ENCODE measurements at regions not wholly inside any gene's neighbourhood (a gene's known extent, or its start where the extent isn't known, plus 50 kb on each side); places are given as distances from the start of the nearest gene placed in this dataset.
A peak's percentile ranks its signal among the peaks of the same experiment; 100 is the strongest.
"Not testable (repeated sequence)": the region's sequence is repeated elsewhere in the genome, so short reads cannot be mapped to it uniquely, and the experiment has no call there.

DNA sequence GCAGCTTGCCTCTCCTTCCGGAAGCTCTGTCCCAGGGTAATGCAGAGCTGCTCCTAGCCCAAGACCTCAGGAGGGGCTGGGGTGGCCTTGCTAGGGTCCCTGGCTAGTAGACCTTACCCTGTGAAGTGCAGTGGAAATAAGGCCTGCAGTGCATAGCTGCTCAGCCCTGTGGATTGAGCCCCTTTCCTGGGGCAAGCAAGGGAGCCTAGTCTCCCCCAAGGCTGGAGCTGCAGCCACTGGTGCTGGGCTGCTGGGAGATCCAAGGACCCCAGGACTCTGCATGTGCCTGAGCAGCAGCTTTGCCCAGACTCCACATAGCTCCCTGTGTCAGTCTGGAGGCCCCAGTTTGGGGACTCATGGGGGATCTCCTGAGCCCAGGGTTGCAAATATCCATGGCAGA is 57.9 kb downstream of the FANCF start:
- no peak for DNase-seq

DNA sequence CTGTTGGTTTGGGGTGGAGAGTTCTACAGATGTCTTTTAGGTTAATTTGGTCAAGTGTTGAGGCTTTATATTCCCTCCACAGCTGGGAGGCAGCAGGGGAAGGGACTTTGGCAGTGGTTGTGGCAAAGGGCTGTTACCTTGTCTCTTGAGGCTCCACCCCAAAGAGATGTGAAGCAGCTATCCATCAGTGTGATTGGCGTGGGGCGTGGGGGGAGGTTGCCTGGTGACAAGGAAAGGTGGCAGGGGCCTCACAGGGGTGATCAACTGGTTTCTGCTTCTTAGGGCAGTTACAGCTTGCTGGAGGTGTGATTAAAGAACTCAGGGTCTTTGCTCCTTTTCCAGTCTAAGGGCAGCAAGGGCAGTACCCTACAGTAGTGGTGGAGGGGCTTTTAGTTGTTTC is 59.3 kb downstream of the FANCF start:
- DNase-seq, result no peak

DNA sequence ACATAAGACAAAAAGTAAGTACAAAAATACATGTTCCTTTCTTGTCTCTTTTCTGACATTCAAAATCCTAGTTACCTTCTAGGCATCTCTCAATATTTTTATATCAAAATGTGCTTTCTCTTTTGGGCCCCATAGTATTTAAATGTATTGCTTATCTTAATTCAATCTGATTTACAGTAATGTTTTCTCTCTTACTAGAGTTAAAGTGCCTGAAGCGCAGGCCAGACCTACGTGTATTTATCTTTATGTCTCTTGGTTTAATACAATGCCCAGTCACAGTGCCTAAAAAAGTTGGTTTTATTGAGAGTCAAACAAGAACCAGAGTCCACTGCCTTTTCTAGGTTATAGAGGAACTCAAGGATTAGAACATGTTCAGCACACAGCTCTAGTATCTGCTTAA is 64.3 kb downstream of the FANCF start:
- no peak for DNase-seq

DNA sequence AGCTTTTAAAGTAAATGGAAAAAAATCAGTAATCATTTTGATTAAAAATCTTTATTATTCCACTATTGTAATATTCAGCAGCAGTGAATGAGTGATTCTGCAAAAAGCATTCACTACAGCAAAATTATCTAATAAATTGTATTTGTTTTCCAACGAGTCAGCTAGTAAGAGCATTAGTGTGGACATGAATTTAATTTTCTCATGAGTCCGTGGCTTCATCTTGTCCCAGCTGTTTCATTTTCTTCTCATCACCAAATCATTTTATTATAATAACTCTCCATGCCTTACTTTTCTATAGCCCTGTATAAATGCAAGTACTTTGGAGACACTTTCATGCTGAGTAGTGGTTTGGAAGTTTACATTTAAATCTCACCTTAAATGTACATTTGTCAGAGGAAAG is 66.2 kb downstream of the FANCF start:
- no peak for DNase-seq

DNA sequence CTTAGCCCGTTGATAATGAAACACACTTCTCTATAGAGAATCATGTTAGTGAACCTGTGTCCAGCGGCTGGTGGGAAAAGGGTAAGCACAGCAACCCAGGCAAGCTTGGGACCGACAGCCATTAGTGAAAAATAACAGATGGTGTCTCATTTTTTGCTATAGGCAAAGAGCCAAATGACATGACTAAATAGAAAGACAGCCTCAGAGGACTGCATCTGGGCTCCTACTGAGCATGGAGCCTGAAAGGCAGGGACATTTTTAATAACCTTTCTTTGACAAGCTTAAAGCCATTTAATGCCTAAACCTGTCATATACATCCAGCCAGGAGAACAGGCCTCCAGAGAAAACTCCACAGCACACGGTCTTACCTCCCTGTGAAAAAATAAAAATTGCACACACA is 67.0 kb downstream of the FANCF start:
- DNase-seq, result no peak

DNA sequence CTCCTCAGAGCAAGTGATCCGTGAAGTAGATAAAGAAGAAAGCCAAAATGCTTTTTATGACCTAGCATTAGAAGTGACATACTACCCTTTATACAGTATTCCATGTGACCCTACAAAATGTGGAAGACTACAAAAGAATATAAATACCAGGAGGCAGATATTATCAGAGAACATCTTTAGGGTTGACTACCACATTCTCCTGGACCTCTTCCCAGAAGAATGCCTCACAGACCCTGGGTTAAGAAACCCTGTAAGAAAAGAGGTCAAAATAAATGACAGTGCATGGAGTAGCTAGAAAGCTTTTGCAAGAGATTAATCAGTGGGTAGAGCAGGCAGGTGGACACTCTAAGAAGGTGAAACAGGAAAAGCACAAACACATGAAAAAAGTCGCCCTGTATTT is 69.2 kb downstream of the FANCF start:
- no peak for DNase-seq

DNA sequence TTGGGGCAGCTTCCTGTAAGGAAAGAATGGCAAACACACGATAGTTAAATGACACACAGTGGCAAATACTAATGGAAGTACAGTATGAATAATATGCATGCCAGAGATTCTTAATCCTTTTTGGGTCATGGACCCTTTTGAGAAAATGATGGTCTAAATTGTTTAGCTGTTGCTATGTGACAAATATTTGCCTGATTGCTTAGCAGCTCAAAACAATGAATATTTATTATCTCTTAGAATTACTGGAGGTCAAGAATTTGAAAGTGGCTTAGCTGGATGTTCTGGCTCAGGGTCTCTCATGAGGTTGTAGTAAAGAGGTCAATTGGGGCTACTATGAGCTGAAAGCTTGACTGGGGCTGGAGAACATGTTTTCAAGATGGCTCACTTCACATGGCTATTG is 69.7 kb downstream of the FANCF start:
- no peak for DNase-seq

DNA sequence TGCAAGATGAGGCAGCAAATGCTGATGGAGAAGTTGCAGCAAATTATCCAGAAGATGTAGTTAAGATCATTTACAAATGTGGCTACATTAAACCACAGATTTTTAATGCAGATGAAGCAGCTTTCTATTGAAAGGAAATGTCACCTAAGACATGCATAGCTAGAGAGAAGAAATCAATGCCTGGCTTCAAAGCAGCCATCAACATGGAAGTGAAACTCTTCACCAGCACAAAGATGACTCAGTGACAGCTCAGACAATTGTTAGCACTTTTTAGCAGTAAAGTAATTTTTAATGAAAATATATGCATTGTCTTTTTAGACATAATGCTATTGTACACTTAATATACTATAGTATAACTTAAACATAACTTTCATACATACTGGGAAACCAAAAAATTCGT is 71.4 kb downstream of the FANCF start:
- DNase-seq, result no peak

DNA sequence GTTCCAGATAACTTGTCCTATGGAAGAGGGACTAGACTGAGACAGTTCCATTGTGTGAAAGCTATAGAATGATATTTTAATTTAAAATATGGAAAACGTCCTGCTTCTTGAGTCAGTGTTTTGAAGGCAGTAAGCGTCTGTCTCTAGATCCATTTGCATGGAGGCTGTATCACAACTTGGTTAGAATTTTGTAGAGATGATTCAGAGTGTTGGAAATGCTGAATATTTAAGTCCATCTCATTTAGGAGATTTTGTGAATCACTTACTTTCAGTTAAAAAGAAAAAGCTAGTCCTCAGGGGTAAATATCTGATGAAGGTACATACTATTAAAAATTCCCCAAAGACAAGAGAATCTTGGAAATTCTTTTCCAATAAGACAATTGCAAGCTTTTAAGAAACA is 72.7 kb downstream of the FANCF start:
- no peak for DNase-seq

DNA sequence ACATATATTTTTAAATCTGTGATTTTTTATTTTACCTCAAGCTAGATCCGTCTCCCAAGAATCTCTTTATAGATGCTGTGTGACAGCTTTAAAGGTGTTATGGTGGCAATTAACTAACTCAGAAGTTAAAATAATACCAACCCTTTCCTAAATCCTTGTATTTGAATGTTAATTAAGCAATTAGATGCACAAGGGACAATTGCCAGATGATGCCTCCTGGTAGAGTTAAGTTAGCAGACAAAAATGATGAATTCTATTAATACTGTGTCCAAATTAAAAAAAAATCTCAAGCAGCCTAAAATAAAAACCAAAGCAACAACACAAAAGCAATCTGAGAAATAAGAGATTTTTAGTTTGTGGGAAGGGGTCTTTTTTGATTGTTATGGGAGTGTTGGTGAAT is 78.9 kb downstream of the FANCF start:
- DNase-seq, result no peak

DNA sequence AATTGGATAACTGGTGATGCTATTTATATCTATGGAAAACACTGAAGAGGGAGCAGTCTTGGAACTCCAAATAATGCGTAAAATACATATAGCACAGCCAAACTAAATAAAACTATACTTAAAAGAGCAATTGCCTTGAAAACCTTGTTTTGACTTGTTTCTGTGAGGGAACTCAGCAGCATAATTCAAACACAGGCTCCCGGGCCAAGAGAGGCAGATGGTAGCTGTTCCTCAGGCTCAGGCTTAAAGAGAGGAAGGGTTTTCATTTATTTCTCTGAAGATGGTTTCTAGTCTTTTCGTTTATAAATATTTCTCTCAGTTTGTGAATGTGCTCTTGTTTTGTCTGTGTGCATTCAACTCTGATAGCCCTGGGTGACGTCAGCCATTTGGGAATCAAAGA is 82.4 kb downstream of the FANCF start:
- DNase-seq, result no peak

DNA sequence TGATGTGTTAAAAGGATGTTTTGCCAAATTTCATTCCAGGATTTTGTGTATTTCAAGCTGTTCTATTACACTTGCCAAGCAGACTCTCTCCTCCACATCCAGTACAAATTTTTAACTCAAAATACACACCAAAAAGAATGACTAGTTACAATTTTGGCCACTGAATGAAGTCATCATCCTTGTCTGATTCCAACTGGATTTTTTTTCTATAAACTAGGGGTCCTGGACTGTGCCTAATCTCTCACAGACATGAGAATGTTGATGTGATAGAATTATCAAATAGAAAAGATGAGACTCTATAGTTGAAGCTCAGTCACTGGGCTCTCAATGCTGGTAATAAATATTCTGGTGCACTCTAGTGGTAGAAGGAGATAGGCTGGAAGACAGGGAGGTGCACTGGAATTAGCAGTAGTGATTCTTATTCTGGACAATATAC is 85.8 kb downstream of the FANCF start:
- DNase-seq, result peak; percentile 48

DNA sequence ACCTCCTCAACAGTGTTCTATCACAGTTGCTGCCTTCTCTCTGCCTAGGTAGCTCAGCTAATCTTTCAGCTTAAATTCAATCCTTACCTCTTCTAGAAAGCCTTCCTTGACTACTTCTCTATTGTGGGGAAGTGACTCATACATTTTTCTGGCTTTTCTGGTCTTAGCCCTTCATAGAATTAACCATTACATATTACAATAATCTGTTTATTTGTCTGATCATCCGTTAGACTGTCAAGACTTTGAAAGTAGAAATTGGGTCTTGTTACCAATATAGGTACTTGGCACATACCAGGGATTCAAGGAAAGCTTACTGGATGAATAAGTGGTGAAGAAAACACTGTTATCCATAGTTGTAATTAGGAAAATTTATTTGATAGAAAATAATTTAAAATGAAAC is 89.6 kb downstream of the FANCF start:
- no peak for DNase-seq

DNA sequence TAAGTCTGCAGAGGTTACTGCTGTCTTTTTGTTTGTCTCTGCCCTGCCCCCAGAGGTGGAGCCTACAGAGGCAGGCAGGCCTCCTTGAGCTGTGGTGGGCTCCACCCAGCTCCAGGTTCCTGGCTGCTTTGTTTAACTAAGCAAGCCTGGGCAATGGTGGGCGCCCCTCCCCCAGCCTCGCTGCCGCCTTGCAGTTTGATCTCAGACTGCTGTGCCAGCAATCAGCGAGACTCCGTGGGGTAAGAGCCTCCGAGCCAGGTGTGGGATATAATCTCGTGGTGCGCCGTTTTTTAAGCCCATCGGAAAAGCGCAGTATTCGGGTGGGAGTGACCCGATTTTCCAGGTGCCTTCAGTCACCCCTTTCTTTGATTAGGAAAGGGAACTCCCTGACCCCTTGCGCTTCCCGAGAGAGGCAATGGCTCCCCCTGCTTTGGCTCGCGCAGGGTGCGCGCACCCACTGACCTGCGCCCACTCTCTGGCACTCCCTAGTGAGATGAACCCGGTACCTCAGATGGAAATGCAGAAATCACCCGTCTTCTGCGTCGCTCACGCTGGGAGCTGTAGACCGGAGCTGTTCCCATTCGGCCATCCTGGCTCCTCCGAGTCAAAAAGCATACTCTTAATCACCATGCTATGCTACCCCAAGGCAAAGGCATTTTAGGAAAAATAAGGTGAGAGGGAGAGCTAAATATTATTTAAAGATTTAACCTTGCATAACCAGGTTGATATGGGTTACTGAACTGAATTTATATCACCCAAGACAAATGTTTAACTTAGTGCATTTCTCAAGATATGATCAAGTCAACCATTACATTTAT is 96.8 kb downstream of the FANCF start:
- DNase-seq, result not testable (repeated sequence)

DNA sequence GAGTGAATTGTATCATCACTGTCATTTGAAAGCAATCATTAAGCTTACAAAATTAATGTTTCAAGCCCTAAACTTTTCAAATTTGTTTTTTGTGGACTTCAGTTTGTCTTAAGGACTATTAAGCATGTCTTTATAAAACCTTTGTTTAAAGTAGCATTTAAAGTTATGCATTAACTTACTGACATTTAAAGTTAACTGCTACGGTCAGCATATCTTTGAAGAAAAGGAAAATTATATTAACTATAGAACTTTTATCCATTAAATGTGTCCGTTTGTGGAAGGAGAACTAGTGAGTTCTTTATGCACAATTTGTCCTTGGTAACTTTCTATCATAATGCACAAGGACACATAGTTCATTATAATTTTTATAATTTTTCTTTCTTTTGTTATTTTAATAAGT is 103.4 kb downstream of the FANCF start:
- DNase-seq, result no peak

DNA sequence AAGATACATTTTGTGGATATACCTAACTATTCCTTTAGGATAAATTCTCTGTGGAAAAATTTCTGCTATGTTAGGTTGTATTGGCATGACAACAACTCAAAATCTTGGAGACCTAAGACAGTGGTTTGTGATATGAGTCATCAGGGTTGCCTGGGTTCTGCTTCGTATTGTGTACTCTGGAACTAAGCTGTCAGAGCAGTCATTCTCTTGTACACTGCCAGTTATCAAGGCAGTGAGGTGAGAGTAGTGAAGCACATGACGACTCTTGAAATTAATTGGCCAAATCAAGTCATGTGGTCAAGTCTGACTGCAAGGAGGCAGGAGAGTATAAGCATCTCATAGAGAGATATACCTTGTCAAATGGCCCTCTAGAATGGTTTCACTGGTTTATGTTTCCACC is 104.4 kb downstream of the FANCF start:
- peak; percentile 59 for DNase-seq

DNA sequence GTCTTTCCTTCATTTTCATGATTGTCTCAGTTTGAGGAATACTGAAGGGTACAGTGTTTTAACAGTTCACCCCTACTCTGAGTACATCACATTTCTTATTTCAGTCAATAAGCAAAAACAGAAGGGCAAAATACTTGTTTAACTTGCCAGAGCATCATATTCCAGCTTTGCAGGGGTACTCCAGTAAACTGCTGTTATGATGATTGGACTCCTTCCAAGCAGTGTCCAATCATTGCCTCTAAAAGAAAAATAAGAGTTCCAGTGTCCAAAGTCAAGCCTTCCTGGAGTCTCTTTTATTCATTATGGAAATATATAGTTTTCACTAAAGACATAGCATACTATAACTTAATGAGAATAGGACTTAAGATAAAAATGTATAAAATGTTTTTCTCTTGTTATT is 105.1 kb downstream of the FANCF start:
- DNase-seq, result no peak

DNA sequence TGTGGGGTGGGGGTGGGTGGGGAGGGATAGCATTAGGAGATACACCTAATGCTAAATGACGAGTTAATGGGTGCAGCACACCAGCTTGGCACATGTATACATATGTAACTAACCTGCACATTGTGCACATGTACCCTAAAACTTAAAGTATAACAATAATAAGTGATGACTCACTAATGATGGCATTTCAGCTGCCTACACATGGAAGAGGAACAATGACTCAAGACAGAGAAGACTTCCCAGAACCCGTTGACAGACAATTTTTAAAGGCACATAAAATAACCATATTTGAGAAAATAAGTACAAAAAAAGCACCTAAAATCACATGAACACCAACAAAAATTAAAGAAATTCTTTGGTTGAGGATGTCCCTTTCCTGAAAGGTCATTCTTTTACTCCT is 107.3 kb downstream of the FANCF start:
- not testable (repeated sequence) for DNase-seq

DNA sequence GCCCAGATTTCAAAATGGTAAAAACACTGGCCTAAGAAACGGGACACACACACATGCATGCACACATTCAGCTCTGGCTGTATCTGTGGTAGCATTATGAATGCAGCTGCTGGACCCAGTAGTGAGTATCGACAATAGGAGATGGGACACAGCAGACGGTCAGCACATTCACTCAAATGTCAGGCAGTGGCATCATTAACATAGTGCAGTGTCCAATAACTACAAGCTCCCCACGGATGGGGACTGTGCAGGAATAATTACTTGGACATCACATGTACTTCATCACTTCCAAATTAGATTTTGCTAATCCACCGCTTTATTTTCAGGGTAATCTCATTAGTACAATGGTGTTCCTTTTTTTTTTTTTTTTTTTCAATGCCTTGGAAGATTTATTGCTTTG is 109.5 kb downstream of the FANCF start:
- DNase-seq, result no peak

DNA sequence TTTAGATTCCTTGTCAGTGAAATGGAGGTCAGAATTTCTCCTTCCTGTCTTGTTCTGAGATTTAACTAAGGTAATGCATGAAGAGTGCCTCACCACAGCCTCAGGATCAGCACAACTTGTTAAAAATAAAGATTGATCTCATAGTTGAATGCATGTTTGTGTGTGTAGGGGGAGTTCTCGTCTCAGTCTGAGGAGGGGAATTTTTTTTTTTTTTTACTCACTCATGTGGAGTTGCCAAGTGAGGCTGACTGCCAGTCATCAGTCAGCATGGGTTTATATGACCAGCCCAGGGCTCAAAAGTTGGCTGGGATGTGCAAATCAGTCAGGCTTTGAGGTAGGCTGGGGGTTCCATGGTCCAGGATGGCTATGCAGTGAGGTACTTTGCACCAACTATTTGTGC is 113.2 kb downstream of the FANCF start:
- DNase-seq, result peak; percentile 13

DNA sequence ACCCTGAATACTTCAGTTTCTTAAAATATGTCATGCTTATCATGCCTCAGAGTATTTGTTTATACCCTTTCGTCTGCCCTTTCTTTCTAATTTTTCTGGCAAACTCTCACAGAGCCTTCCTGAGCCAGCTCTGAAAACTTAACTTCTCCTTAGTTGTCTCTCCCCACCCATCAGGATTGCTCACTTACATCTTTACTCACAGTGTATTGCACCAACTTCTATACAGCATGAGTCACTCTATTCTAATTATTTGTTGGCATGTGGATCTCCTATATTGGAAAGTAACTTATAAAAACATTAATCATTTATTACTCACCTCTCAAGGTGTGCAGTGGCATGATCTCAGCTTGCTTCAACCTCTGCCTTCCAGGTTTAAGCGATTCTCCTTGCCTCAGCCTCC is 114.9 kb downstream of the FANCF start:
- peak; percentile 24 for DNase-seq

DNA sequence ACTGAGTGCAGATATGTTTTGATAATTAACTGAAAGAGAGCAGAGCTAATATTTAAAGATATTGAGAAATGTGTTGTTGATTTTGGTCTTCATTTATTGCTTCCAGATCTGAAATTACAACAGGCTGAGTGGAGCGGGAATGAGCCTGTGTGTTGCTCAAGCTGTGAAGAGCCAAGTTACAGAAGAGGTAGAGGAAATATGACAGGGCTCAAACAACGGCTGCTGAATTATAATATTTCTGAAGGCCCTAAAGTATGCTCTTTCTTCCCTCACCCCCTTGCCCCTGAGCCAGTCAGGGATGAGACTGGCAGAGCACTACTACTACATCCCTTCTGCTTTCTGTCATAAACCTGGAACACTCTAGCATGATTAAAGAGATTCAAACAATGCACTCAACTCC is 115.6 kb downstream of the FANCF start:
- no peak for DNase-seq

DNA sequence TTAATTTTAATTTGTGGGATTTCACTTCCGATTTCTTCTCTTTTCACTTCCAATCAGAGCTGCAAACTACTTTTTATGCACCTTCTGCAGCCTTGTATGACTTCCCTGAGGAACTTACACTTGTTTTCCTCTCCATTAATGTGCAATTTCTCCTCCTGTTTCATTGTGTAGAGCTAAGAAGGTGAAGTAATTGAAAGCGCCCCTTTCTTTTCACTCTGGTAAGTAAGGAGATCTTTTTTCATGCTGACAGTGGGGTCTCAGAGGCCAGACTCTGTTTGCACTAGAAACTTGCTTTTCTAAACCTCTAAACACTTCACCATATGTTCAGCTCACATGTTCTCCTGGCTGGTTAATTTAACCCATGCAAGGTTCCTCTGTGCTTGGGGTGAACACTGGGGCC is 117.0 kb downstream of the FANCF start:
- no peak for DNase-seq

DNA sequence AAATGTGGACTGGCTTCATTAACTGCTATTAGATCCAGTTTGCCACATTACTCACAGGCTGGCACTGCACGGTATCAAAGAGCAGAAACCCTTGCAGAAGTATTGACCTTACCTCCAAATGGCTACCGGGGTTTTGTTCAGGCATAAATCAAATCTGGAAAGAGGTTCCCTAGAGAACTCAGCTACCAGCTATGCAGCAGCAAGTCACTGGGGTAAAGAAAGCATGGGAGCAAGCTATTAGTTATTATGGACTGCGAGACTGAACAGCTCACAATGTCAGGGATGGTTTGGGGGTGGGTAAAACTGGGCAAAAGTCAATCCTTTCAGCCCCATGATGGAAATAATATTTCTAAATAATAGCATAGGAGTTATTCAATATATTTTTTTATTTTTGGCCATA is 128.1 kb downstream of the FANCF start:
- DNase-seq, result no peak

DNA sequence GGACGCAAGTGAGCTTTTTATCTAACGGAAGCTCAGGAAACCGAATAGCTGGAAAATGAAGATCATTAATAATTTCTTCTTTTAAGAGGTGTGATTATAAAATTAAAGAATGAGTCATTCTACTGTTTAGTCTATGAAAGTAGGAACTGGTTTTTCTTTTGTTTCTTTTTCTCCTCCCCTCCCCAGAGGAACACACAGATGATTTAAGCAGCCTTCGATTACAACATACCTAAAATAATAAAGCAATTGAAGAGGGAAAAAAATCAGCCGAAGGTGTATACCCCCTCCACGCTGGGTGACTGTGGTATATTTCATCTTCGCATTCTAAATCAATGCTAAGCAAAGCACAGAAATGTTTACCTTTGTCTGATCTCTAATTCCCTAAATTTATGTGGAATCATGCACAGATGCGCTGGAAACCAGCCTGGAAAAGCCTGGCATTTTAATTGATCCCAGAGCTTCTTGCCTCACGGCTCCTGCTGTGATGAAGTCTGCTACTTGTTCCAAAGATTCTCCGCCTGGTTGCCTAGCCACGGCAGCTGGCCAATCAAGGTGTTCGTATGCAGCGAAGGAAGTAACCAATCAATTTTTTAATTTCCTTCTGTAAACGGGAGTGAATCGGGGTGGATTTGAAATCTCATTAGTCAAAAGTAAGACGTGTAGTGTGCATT is 133.9 kb downstream of the FANCF start:
- DNase-seq, result no peak
